Astrocyte (in vitro differentiated cells and primary cell): ENCODE measurements at regions not wholly inside any gene's neighbourhood (a gene's known extent, or its start where the extent isn't known, plus 50 kb on each side); places are given as distances from the start of the nearest gene placed in this dataset.

Experiments
- DNase-seq: peaks from one replicate; pipeline ENCODE4 v3.0.0-alpha.2; 2010; ENCODE audit warnings: low read depth
- FAIRE-seq: peaks from 2 replicates; lab custom pipeline; 2011; peaks lifted over from hg19 to GRCh38; lab: Jason Lieb, UNC
- H2AFZ ChIP-seq: 2 replicates; pipeline ENCODE4 v1.6.0; 2012; ENCODE audit warnings: low read depth, low read length, inconsistent platforms
- H3K27ac ChIP-seq: 2 replicates; pipeline ENCODE4 v1.5.1; 2011; ENCODE audit warnings: low read depth, low read length, inconsistent platforms
- H3K27me3 ChIP-seq: 2 replicates; pipeline ENCODE4 v1.6.0; 2011; ENCODE audit warnings: low read length, inconsistent platforms; ENCODE audit not compliant: insufficient read depth
- H3K36me3 ChIP-seq: 2 replicates; pipeline ENCODE4 v1.5.1; 2011; ENCODE audit warnings: low read length, inconsistent platforms; ENCODE audit not compliant: insufficient read depth
- H3K4me1 ChIP-seq: 2 replicates; pipeline ENCODE4 v1.5.1; 2011; ENCODE audit warnings: low read length, inconsistent platforms; ENCODE audit not compliant: insufficient read depth
- H3K4me2 ChIP-seq: 2 replicates; pipeline ENCODE4 v1.6.0; 2012; ENCODE audit warnings: low read length, inconsistent platforms
- H3K4me3 ChIP-seq: 2 replicates; pipeline ENCODE4 v1.5.1; 2011; ENCODE audit warnings: low read depth, mild to moderate bottlenecking, low read length, inconsistent platforms; ENCODE audit not compliant: insufficient read depth
- H3K79me2 ChIP-seq: 2 replicates; pipeline ENCODE4 v1.6.0; 2012; ENCODE audit warnings: mild to moderate bottlenecking, low read length, inconsistent platforms; ENCODE audit not compliant: insufficient read depth
- H3K9ac ChIP-seq: 2 replicates; pipeline ENCODE4 v1.6.0; 2012; ENCODE audit warnings: mild to moderate bottlenecking, low read length, inconsistent platforms
- H3K9me3 ChIP-seq: 2 replicates; pipeline ENCODE4 v1.5.1; 2012; ENCODE audit warnings: low read depth, mild to moderate bottlenecking, low read length, inconsistent platforms; ENCODE audit not compliant: insufficient read depth
- H4K20me1 ChIP-seq: 2 replicates; pipeline ENCODE4 v1.6.0; 2012; ENCODE audit warnings: low read length, inconsistent platforms; ENCODE audit not compliant: insufficient read depth
- H3K27ac Mint-ChIP-seq: one replicate; pipeline ENCODE4 v1.8.0; 2021; ENCODE audit warnings: mild to moderate bottlenecking, mixed read lengths; ENCODE audit not compliant: unreplicated experiment
- H3K27me3 Mint-ChIP-seq: one replicate; pipeline ENCODE4 v1.8.0; 2021; ENCODE audit warnings: low read depth, mixed read lengths; ENCODE audit not compliant: unreplicated experiment
- H3K36me3 Mint-ChIP-seq: one replicate; pipeline ENCODE4 v1.8.0; 2021; ENCODE audit warnings: low read depth, mixed read lengths; ENCODE audit not compliant: unreplicated experiment
- H3K4me1 Mint-ChIP-seq: one replicate; pipeline ENCODE4 v1.8.0; 2021; ENCODE audit warnings: low read depth, mixed read lengths; ENCODE audit not compliant: unreplicated experiment
- H3K4me3 Mint-ChIP-seq: one replicate; pipeline ENCODE4 v1.8.0; 2021; ENCODE audit warnings: mild to moderate bottlenecking, moderate library complexity, mixed read lengths; ENCODE audit not compliant: unreplicated experiment
- H3K9me3 Mint-ChIP-seq: one replicate; pipeline ENCODE4 v1.8.0; 2021; ENCODE audit warnings: mild to moderate bottlenecking, mixed read lengths; ENCODE audit not compliant: unreplicated experiment
- EZH2 ChIP-seq: IDR thresholded peaks from 2 replicates; pipeline ENCODE4 v1.6.1; 2012; ENCODE audit warnings: mild to moderate bottlenecking, low read length, inconsistent platforms; ENCODE audit not compliant: insufficient read depth
- TF ChIP-seq, protein P1 (sequence below): IDR thresholded peaks from 2 replicates; pipeline ENCODE4 v1.5.1; 2011; ENCODE audit warnings: low read depth, mild to moderate bottlenecking, inconsistent platforms, low read length, moderate library complexity; ENCODE audit not compliant: insufficient read depth

DNA sequence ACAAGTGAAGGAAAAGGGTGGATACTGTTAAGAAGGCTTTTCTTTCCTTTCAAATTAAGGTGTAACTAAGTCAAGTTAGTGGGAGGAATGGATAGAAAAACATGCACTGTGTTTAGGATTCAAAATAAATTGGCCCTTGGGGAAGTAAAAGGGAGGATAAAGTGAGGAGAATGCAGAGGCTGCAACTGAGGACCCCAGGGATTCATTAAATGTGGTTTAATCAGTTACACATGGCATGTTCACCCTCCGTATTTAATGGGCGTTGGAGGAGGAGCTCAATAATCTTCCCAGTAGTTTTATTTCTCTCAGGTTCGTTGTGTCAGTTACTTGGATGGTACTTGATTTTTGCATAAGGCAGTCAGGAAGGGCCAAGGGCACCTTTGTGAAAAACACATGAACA, 966.3 kb downstream of the JRKL start:
- Mint-ChIP-seq H3K27me3 (no peaks in the 10 kb centered on the region), H3K4me1 (no peaks in the 10 kb centered on the region), H3K9me3 (no peaks in the 10 kb centered on the region), H3K4me3 (no peak overlapping the region), H3K36me3 (no peaks in the 10 kb centered on the region), H3K27ac (no peak overlapping the region)
- Histone ChIP-seq H3K27ac (no peak overlapping the region), H3K9ac (no peak overlapping the region), H3K9me3 (no peaks in the 10 kb centered on the region), H3K4me3 (no peak overlapping the region), H4K20me1 (no peaks in the 10 kb centered on the region), H3K4me1 (no peaks in the 10 kb centered on the region), H3K27me3 (no peaks in the 10 kb centered on the region), H3K79me2 (no peaks in the 10 kb centered on the region), H2AFZ (no peak overlapping the region), H3K4me2 (no peak overlapping the region), H3K36me3 (no peaks in the 10 kb centered on the region)
- FAIRE-seq = no peak
- TF ChIP-seq, protein P1, sequence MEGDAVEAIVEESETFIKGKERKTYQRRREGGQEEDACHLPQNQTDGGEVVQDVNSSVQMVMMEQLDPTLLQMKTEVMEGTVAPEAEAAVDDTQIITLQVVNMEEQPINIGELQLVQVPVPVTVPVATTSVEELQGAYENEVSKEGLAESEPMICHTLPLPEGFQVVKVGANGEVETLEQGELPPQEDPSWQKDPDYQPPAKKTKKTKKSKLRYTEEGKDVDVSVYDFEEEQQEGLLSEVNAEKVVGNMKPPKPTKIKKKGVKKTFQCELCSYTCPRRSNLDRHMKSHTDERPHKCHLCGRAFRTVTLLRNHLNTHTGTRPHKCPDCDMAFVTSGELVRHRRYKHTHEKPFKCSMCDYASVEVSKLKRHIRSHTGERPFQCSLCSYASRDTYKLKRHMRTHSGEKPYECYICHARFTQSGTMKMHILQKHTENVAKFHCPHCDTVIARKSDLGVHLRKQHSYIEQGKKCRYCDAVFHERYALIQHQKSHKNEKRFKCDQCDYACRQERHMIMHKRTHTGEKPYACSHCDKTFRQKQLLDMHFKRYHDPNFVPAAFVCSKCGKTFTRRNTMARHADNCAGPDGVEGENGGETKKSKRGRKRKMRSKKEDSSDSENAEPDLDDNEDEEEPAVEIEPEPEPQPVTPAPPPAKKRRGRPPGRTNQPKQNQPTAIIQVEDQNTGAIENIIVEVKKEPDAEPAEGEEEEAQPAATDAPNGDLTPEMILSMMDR = no peak
- TF ChIP-seq EZH2 = no peak
- no peak for DNase-seq

- FAIRE-seq (no peak), DNase-seq (no peak)
- Histone ChIP-seq H3K27me3 (no peaks in the 10 kb centered on the region), H3K27ac (no peak overlapping the region), H4K20me1 (no peaks in the 10 kb centered on the region), H3K4me1 (peaks cover 13% of the 10 kb centered on the region), H3K9ac (no peak overlapping the region), H3K4me2 (no peak overlapping the region), H3K36me3 (no peaks in the 10 kb centered on the region), H2AFZ (no peak overlapping the region), H3K4me3 (no peak overlapping the region), H3K9me3 (no peaks in the 10 kb centered on the region), H3K79me2 (no peaks in the 10 kb centered on the region)
- Mint-ChIP-seq H3K9me3 (no peaks in the 10 kb centered on the region), H3K4me3 (no peak overlapping the region), H3K36me3 (no peaks in the 10 kb centered on the region), H3K27ac (no peak overlapping the region), H3K4me1 (peaks cover 16% of the 10 kb centered on the region), H3K27me3 (no peaks in the 10 kb centered on the region)
- no peak for TF ChIP-seq EZH2
- TF ChIP-seq, protein P1 = no peak
Measured at GRCh38 chr11:97359016-97359415, 969.2 kb downstream of the JRKL start.

DNA sequence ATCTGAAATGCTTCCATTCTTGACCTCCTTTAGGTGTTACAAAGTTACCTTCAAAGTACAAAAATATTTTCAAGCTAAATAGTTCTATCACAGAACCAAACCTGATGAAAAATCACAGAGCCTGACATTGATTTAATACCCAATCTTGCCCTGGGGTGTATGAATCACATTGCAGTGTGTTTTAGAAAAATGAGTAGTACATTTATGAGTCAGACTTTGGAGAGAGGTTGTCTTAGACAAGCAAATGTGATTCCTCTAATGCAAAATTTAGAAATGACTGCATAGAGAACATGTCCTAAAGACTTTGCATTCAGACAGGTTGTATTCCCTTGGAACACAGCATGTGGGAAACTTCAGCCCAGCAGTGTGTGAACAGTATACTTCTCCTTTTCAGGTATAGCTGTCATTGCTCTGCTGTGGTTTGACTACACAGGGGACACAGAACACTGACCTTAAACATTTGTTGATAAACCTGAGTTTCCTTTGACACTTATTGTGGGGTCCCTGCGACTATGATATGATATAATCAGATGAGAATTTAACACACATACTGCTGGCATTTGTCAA, 972.1 kb downstream of the JRKL start:
- Histone ChIP-seq H3K4me3 (no peak overlapping the region), H2AFZ (no peak overlapping the region), H3K9ac (no peak overlapping the region), H3K9me3 (no peaks in the 10 kb centered on the region), H3K36me3 (no peaks in the 10 kb centered on the region), H3K4me1 (peaks cover 17% of the 10 kb centered on the region), H3K4me2 (peak overlapping the region; percentile 58), H3K27me3 (no peaks in the 10 kb centered on the region), H4K20me1 (no peaks in the 10 kb centered on the region), H3K27ac (peak overlapping the region; percentile 12), H3K79me2 (no peaks in the 10 kb centered on the region)
- Mint-ChIP-seq H3K36me3 (peaks cover 2% of the 10 kb centered on the region), H3K4me3 (no peak overlapping the region), H3K27ac (no peak overlapping the region), H3K4me1 (peaks cover 26% of the 10 kb centered on the region), H3K9me3 (peaks cover 3% of the 10 kb centered on the region), H3K27me3 (no peaks in the 10 kb centered on the region)
- FAIRE-seq (no peak), DNase-seq (peak; percentile 32)
- TF ChIP-seq, protein P1 = no peak
- no peak for TF ChIP-seq EZH2
